HEK293 (cell line): ENCODE measurements at regions not wholly inside any gene's neighbourhood (a gene's known extent, or its start where the extent isn't known, plus 50 kb on each side); places are given as distances from the start of the nearest gene placed in this dataset.

Experiments
- CTCF ChIA-PET: fragments of 350-600 bp; formaldehyde crosslinking; extraction: SDS; loops from one replicate; lab custom pipeline; 2021; ENCODE audit warnings: antibody characterized with exemption; lab: Yijun Ruan, JAX
- POLR2A ChIA-PET: fragments of 300-600 bp; formaldehyde crosslinking; extraction: SDS; loops from one replicate; lab custom pipeline; 2020; ENCODE audit warnings: antibody characterized with exemption, inconsistent platforms; lab: Yijun Ruan, JAX
- H3K27ac ChIP-seq: fragments of 200-500 bp; sonication (Bioruptor generic); 2 replicates; pipeline ENCODE4 v1.5.1; 2014; ENCODE audit warnings: low read depth, low read length, control low read depth, inconsistent platforms; ENCODE audit errors: extremely low read depth
- H3K36me3 ChIP-seq, 2 experiments: fragments of 200-500 bp in 1 of 2; sonication (Bioruptor generic) in 1 of 2; 1 replicate in 1 of 2; 2 replicates in 1 of 2; pipeline ENCODE4 v1.5.1; 2014 to 2017; ENCODE audit warnings: inconsistent platforms in 2 of 2, low read length in 2 of 2; ENCODE audit not compliant: control insufficient read depth in 2 of 2, insufficient read depth in 1 of 2
- H3K4me1 ChIP-seq: fragments of 200-500 bp; sonication (Bioruptor generic); 2 replicates; pipeline ENCODE4 v1.5.1; 2014; ENCODE audit warnings: mild to moderate bottlenecking, low read length, inconsistent platforms; ENCODE audit not compliant: control insufficient read depth, insufficient read depth
- H3K4me3 ChIP-seq: 2 replicates; pipeline ENCODE4 v1.5.1; 2011; ENCODE audit warnings: low read depth, mild to moderate bottlenecking, control low read depth, low read length, moderate library complexity
- H3K9me3 ChIP-seq: fragments of 200-500 bp; sonication (Bioruptor generic); 2 replicates; pipeline ENCODE4 v1.5.1; 2014; ENCODE audit warnings: low read depth, low read length, inconsistent platforms; ENCODE audit not compliant: control insufficient read depth, insufficient read depth
- FEZF1 ChIP-seq: fragments of 450-650 bp; formaldehyde crosslinking; IDR thresholded peaks from 2 replicates; pipeline ENCODE4 v1.5.1; 2016; ENCODE audit warnings: missing biosample characterization, missing genetic modification characterization
- HIC1 ChIP-seq: fragments of 450-650 bp; formaldehyde crosslinking; IDR thresholded peaks from 2 replicates; pipeline ENCODE4 v1.5.1; 2016; ENCODE audit warnings: missing biosample characterization, missing genetic modification characterization
- HOXC10 ChIP-seq: sonication (generic); formaldehyde crosslinking; IDR thresholded peaks from 2 replicates; pipeline ENCODE4 v1.8.1; 2023; ENCODE audit warnings: mild to moderate bottlenecking, missing genetic modification reagents
- IKZF3 ChIP-seq: fragments of 450-650 bp; IDR thresholded peaks from 2 replicates; pipeline ENCODE4 v1.5.0; 2018; ENCODE audit warnings: missing biosample characterization, mild to moderate bottlenecking, missing genetic modification characterization, moderate library complexity
- SETDB1 ChIP-seq: IDR thresholded peaks from one replicate; pipeline ENCODE4 v1.6.1; 2017; ENCODE audit warnings: mild to moderate bottlenecking, low read length, moderate library complexity, mixed read lengths; ENCODE audit not compliant: insufficient read length
- ZBTB10 ChIP-seq: fragments of 450-650 bp; formaldehyde crosslinking; IDR thresholded peaks from 2 replicates; pipeline ENCODE4 v1.5.1; 2016; ENCODE audit warnings: missing biosample characterization, missing genetic modification characterization
- ZNF138 ChIP-seq: fragments of 450-650 bp; formaldehyde crosslinking; IDR thresholded peaks from 2 replicates; pipeline ENCODE4 v1.5.1; 2016; ENCODE audit warnings: missing biosample characterization, missing genetic modification characterization, borderline replicate concordance
- ZNF211 ChIP-seq: fragments of 450-650 bp; formaldehyde crosslinking; IDR thresholded peaks from 2 replicates; pipeline ENCODE4 v1.5.1; 2016; ENCODE audit warnings: low read depth, missing biosample characterization, missing genetic modification characterization
- ZNF248 ChIP-seq: fragments of 450-650 bp; formaldehyde crosslinking; IDR thresholded peaks from 2 replicates; pipeline ENCODE4 v1.5.1; 2017; ENCODE audit warnings: missing biosample characterization, missing genetic modification characterization
- ZNF302 ChIP-seq: fragments of 450-650 bp; formaldehyde crosslinking; IDR thresholded peaks from 2 replicates; pipeline ENCODE4 v1.5.1; 2016; ENCODE audit warnings: missing biosample characterization, missing genetic modification characterization, low read depth
- ZNF311 ChIP-seq: fragments of 450-650 bp; formaldehyde crosslinking; IDR thresholded peaks from 2 replicates; pipeline ENCODE4 v1.5.1; 2017; ENCODE audit warnings: missing biosample characterization, missing genetic modification characterization, borderline replicate concordance
- ZNF362 ChIP-seq: fragments of 450-650 bp; formaldehyde crosslinking; IDR thresholded peaks from 2 replicates; pipeline ENCODE4 v1.5.1; 2016; ENCODE audit warnings: missing biosample characterization, missing genetic modification characterization
- ZNF449 ChIP-seq: fragments of 450-650 bp; formaldehyde crosslinking; IDR thresholded peaks from 2 replicates; pipeline ENCODE4 v1.5.1; 2017; ENCODE audit warnings: missing biosample characterization, mild to moderate bottlenecking, missing genetic modification characterization, moderate library complexity
- ZNF513 ChIP-seq: fragments of 450-650 bp; IDR thresholded peaks from 2 replicates; pipeline ENCODE4 v1.5.1; 2018; ENCODE audit warnings: missing biosample characterization, missing genetic modification characterization
- ZNF560 ChIP-seq: fragments of 450-650 bp; formaldehyde crosslinking; IDR thresholded peaks from 2 replicates; pipeline ENCODE4 v1.5.1; 2017; ENCODE audit warnings: missing biosample characterization, missing genetic modification characterization, borderline replicate concordance
- ZNF621 ChIP-seq: fragments of 450-650 bp; formaldehyde crosslinking; IDR thresholded peaks from 2 replicates; pipeline ENCODE4 v1.5.1; 2017; ENCODE audit warnings: missing biosample characterization, missing genetic modification characterization
- ZNF629 ChIP-seq: fragments of 450-650 bp; formaldehyde crosslinking; IDR thresholded peaks from 2 replicates; pipeline ENCODE4 v1.5.1; 2017; ENCODE audit warnings: missing biosample characterization, missing genetic modification characterization
- ZNF645 ChIP-seq: fragments of 450-650 bp; formaldehyde crosslinking; IDR thresholded peaks from 2 replicates; pipeline ENCODE4; 2016; ENCODE audit warnings: missing biosample characterization, missing genetic modification characterization
- ZNF658 ChIP-seq: fragments of 450-650 bp; formaldehyde crosslinking; IDR thresholded peaks from 2 replicates; pipeline ENCODE4; 2016; ENCODE audit warnings: missing biosample characterization, missing genetic modification characterization
- ZNF704 ChIP-seq: fragments of 450-650 bp; formaldehyde crosslinking; IDR thresholded peaks from 2 replicates; pipeline ENCODE4 v1.5.1; 2016; ENCODE audit warnings: missing biosample characterization, missing genetic modification characterization
- ZNF707 ChIP-seq: fragments of 450-650 bp; formaldehyde crosslinking; IDR thresholded peaks from 2 replicates; pipeline ENCODE4 v1.5.1; 2016; ENCODE audit warnings: missing biosample characterization, missing genetic modification characterization
- ZNF76 ChIP-seq: fragments of 450-650 bp; formaldehyde crosslinking; IDR thresholded peaks from 2 replicates; pipeline ENCODE4; 2016; ENCODE audit warnings: low read depth, missing biosample characterization, missing genetic modification characterization, borderline replicate concordance
- ZNF843 ChIP-seq: fragments of 450-650 bp; formaldehyde crosslinking; IDR thresholded peaks from 2 replicates; pipeline ENCODE4 v1.5.1; 2016; ENCODE audit warnings: missing biosample characterization, missing genetic modification characterization
- ZSCAN5A ChIP-seq: fragments of 450-650 bp; formaldehyde crosslinking; IDR thresholded peaks from 2 replicates; pipeline ENCODE4 v1.5.1; 2016; ENCODE audit warnings: missing biosample characterization, missing genetic modification characterization

GRCh38 chr1:194848846-194849245 is 1662.4 kb upstream of the B3GALT2 start:
- no peaks in the 10 kb centered on the region for H3K36me3 ChIP-seq
- H3K27ac ChIP-seq: no peak overlapping the region
- CTCF ChIA-PET: no interaction called here
- POLR2A ChIA-PET: no interaction called here
- no peak overlapping the region for H3K4me3 ChIP-seq
- H3K9me3 ChIP-seq: no peaks in the 10 kb centered on the region
- TF ChIP-seq ZNF704 (no peak), ZNF621 (tag by site-specific recombination) (no peak), ZNF362 (tag by site-specific recombination) (no peak), ZNF302 (tag by site-specific recombination) (no peak), ZBTB10 (no peak), ZNF76 (tag by site-specific recombination) (no peak), ZSCAN5A (no peak), ZNF645 (tag by site-specific recombination) (no peak), ZNF707 (tag by site-specific recombination) (no peak), ZNF248 (tag by site-specific recombination) (no peak), ZNF629 (no peak), ZNF449 (tag by site-specific recombination) (no peak), ZNF843 (tag by site-specific recombination) (no peak), ZNF658 (tag by site-specific recombination) (no peak), ZNF138 (no peak), ZNF560 (tag by site-specific recombination) (no peak)
- no peaks in the 10 kb centered on the region for H3K4me1 ChIP-seq

- H3K36me3 ChIP-seq: no peaks in the 10 kb centered on the region
- no peaks in the 10 kb centered on the region for H3K9me3 ChIP-seq
- CTCF ChIA-PET: no interaction called here
- POLR2A ChIA-PET: no interaction called here
- H3K4me3 ChIP-seq: no peak overlapping the region
- no peaks in the 10 kb centered on the region for H3K4me1 ChIP-seq
- no peak overlapping the region for H3K27ac ChIP-seq
- TF ChIP-seq HOXC10: no peak
- no peak for TF ChIP-seq FEZF1 (tag by site-specific recombination)
- no peak for TF ChIP-seq ZNF513
- no peak for TF ChIP-seq IKZF3
- TF ChIP-seq SETDB1: no peak
- no peak for TF ChIP-seq ZNF211 (tag by site-specific recombination)
- no peak for TF ChIP-seq HIC1 (tag by site-specific recombination)
- no peak for TF ChIP-seq ZNF311 (tag by site-specific recombination)
Observed at GRCh38 chr1:194846488-194846887, 1660.1 kb upstream of the B3GALT2 start.
